HEK293 (cell line): ENCODE measurements at regions not wholly inside any gene's neighbourhood (a gene's known extent, or its start where the extent isn't known, plus 50 kb on each side); places are given as distances from the start of the nearest gene placed in this dataset.

Experiments
- CTCF ChIA-PET: fragments of 350-600 bp; formaldehyde crosslinking; extraction: SDS; loops from one replicate; lab custom pipeline; 2021; ENCODE audit warnings: antibody characterized with exemption; lab: Yijun Ruan, JAX
- POLR2A ChIA-PET: fragments of 300-600 bp; formaldehyde crosslinking; extraction: SDS; loops from one replicate; lab custom pipeline; 2020; ENCODE audit warnings: antibody characterized with exemption, inconsistent platforms; lab: Yijun Ruan, JAX
- H3K27ac ChIP-seq: fragments of 200-500 bp; sonication (Bioruptor generic); 2 replicates; pipeline ENCODE4 v1.5.1; 2014; ENCODE audit warnings: low read depth, low read length, control low read depth, inconsistent platforms; ENCODE audit errors: extremely low read depth
- H3K36me3 ChIP-seq, 2 experiments: fragments of 200-500 bp in 1 of 2; sonication (Bioruptor generic) in 1 of 2; 1 replicate in 1 of 2; 2 replicates in 1 of 2; pipeline ENCODE4 v1.5.1; 2014 to 2017; ENCODE audit warnings: inconsistent platforms in 2 of 2, low read length in 2 of 2; ENCODE audit not compliant: control insufficient read depth in 2 of 2, insufficient read depth in 1 of 2
- H3K4me1 ChIP-seq: fragments of 200-500 bp; sonication (Bioruptor generic); 2 replicates; pipeline ENCODE4 v1.5.1; 2014; ENCODE audit warnings: mild to moderate bottlenecking, low read length, inconsistent platforms; ENCODE audit not compliant: control insufficient read depth, insufficient read depth
- H3K4me3 ChIP-seq: 2 replicates; pipeline ENCODE4 v1.5.1; 2011; ENCODE audit warnings: low read depth, mild to moderate bottlenecking, control low read depth, low read length, moderate library complexity
- H3K9me3 ChIP-seq: fragments of 200-500 bp; sonication (Bioruptor generic); 2 replicates; pipeline ENCODE4 v1.5.1; 2014; ENCODE audit warnings: low read depth, low read length, inconsistent platforms; ENCODE audit not compliant: control insufficient read depth, insufficient read depth
- EGR2 ChIP-seq: fragments of 450-650 bp; formaldehyde crosslinking; IDR thresholded peaks from 2 replicates; pipeline ENCODE4 v1.5.1; 2016; ENCODE audit warnings: low read depth, missing biosample characterization, missing genetic modification characterization
- GLIS1 ChIP-seq: fragments of 450-650 bp; formaldehyde crosslinking; IDR thresholded peaks from 2 replicates; pipeline ENCODE4 v1.5.1; 2016; ENCODE audit warnings: missing biosample characterization, missing genetic modification characterization
- HOXC10 ChIP-seq: sonication (generic); formaldehyde crosslinking; IDR thresholded peaks from 2 replicates; pipeline ENCODE4 v1.8.1; 2023; ENCODE audit warnings: mild to moderate bottlenecking, missing genetic modification reagents
- IKZF3 ChIP-seq: fragments of 450-650 bp; IDR thresholded peaks from 2 replicates; pipeline ENCODE4 v1.5.0; 2018; ENCODE audit warnings: missing biosample characterization, mild to moderate bottlenecking, missing genetic modification characterization, moderate library complexity
- KLF8 ChIP-seq: fragments of 450-650 bp; formaldehyde crosslinking; IDR thresholded peaks from 2 replicates; pipeline ENCODE4 v1.5.1; 2016; ENCODE audit warnings: missing biosample characterization, missing genetic modification characterization
- ZBTB20 ChIP-seq: fragments of 450-650 bp; formaldehyde crosslinking; IDR thresholded peaks from 2 replicates; pipeline ENCODE4 v1.5.1; 2016; ENCODE audit warnings: missing biosample characterization, missing genetic modification characterization
- ZFHX2 ChIP-seq: fragments of 450-650 bp; formaldehyde crosslinking; conservative IDR thresholded peaks from 2 replicates; pipeline ENCODE4 v1.5.1; 2016; ENCODE audit warnings: missing biosample characterization, missing genetic modification characterization
- ZNF221 ChIP-seq: fragments of 450-650 bp; formaldehyde crosslinking; IDR thresholded peaks from 2 replicates; pipeline ENCODE4 v1.5.1; 2017; ENCODE audit warnings: missing biosample characterization, missing genetic modification characterization, borderline replicate concordance
- ZNF266 ChIP-seq: fragments of 450-650 bp; formaldehyde crosslinking; IDR thresholded peaks from 2 replicates; pipeline ENCODE4 v1.5.1; 2016; ENCODE audit warnings: missing biosample characterization, missing genetic modification characterization, low read depth
- ZNF366 ChIP-seq: fragments of 450-650 bp; formaldehyde crosslinking; conservative IDR thresholded peaks from 2 replicates; pipeline ENCODE4 v1.5.1; 2016; ENCODE audit warnings: missing biosample characterization, missing genetic modification characterization
- ZNF510 ChIP-seq: fragments of 450-650 bp; formaldehyde crosslinking; IDR thresholded peaks from 2 replicates; pipeline ENCODE4 v1.5.1; 2018; ENCODE audit warnings: mild to moderate bottlenecking, missing genetic modification characterization, missing biosample characterization; ENCODE audit not compliant: insufficient replicate concordance
- ZNF658 ChIP-seq: fragments of 450-650 bp; formaldehyde crosslinking; IDR thresholded peaks from 2 replicates; pipeline ENCODE4; 2016; ENCODE audit warnings: missing biosample characterization, missing genetic modification characterization
- ZNF837 ChIP-seq: fragments of 450-650 bp; formaldehyde crosslinking; IDR thresholded peaks from 2 replicates; pipeline ENCODE4 v1.5.1; 2016; ENCODE audit warnings: missing biosample characterization, missing genetic modification characterization
- ZSCAN16 ChIP-seq: fragments of 450-650 bp; formaldehyde crosslinking; IDR thresholded peaks from 2 replicates; pipeline ENCODE4 v1.5.1; 2016; ENCODE audit warnings: missing biosample characterization, missing genetic modification characterization
- TF ChIP-seq, protein P1 (sequence below): fragments of 450-650 bp; formaldehyde crosslinking; IDR thresholded peaks from 2 replicates; pipeline ENCODE4 v1.5.1; 2016; ENCODE audit warnings: missing biosample characterization, missing genetic modification characterization
- TF ChIP-seq, protein P2 (sequence below): fragments of 450-650 bp; formaldehyde crosslinking; conservative IDR thresholded peaks from 2 replicates; pipeline ENCODE4 v1.5.1; 2016; ENCODE audit warnings: low read depth, missing biosample characterization, missing genetic modification characterization

- Histone ChIP-seq H3K9me3 (no peaks in the 10 kb centered on the region), H3K36me3 (no peaks in the 10 kb centered on the region), H3K4me3 (no peak overlapping the region), H3K27ac (no peak overlapping the region), H3K4me1 (no peaks in the 10 kb centered on the region)
- ChIA-PET CTCF (no interaction called here), POLR2A (no interaction called here)
- TF ChIP-seq ZNF221 (tag by site-specific recombination) (no peak), ZSCAN16 (tag by site-specific recombination) (no peak), GLIS1 (no peak)
These were observed 78.1 kb downstream of the INHBA start for GRCh38 chr7:41624818-41625217.

- no peak for TF ChIP-seq ZSCAN16 (tag by site-specific recombination)
- peak; percentile 66 for TF ChIP-seq ZNF366 (tag by site-specific recombination)
- no peaks in the 10 kb centered on the region for H3K4me1 ChIP-seq
- H3K9me3 ChIP-seq: no peaks in the 10 kb centered on the region
- no peak overlapping the region for H3K27ac ChIP-seq
- ChIA-PET POLR2A (no interaction called here), CTCF (interaction anchor here (0.6 kb wide), 1 partner anchor 73 kb away, joined by 3 read pairs; no protein-coding TSS in a partner anchor)
- no peaks in the 10 kb centered on the region for H3K36me3 ChIP-seq
- H3K4me3 ChIP-seq: no peak overlapping the region
These were observed 80.7 kb downstream of the INHBA start for GRCh38 chr7:41621953-41622831.

- Histone ChIP-seq H3K9me3 (no peaks in the 10 kb centered on the region), H3K4me1 (no peaks in the 10 kb centered on the region), H3K27ac (no peak overlapping the region), H3K36me3 (no peaks in the 10 kb centered on the region), H3K4me3 (no peak overlapping the region)
- peak; percentile 73 for TF ChIP-seq EGR2 (tag by site-specific recombination)
- TF ChIP-seq HOXC10: no peak
- TF ChIP-seq ZFHX2 (tag by site-specific recombination): peak; percentile 77
- TF ChIP-seq IKZF3 (tag by site-specific recombination): no peak
- ChIA-PET CTCF (no interaction called here), POLR2A (no interaction called here)
These were observed 84.9 kb downstream of the INHBA start for GRCh38 chr7:41617987-41618386.

DNA sequence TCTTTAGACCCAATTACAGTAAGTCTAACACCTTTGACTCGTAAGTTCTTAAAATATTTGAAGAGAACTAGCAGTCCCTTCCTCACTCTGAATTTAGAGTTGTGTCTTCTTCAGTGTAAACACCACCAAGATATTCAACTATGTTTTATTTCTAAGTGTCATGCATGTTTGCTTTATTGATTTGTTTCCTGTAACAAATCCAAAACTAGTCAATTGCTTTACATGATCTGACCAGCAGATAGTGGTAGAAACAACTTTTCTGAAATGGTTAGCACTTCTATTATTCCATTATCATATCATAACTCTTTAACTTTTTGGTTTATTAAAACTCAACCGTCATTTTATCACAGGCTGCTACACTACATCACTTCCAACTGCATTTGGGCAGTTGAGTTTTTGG is 90.1 kb downstream of the INHBA start:
- ChIA-PET POLR2A (no interaction called here), CTCF (no interaction called here)
- H3K9me3 ChIP-seq: no peaks in the 10 kb centered on the region
- no peak overlapping the region for H3K27ac ChIP-seq
- H3K4me3 ChIP-seq: no peak overlapping the region
- H3K36me3 ChIP-seq: no peaks in the 10 kb centered on the region
- TF ChIP-seq ZNF837 (no peak), ZNF658 (no peak)
- H3K4me1 ChIP-seq: no peaks in the 10 kb centered on the region

- CTCF ChIA-PET: no interaction called here
- no peak overlapping the region for H3K4me3 ChIP-seq
- H3K4me1 ChIP-seq: no peaks in the 10 kb centered on the region
- H3K9me3 ChIP-seq: no peaks in the 10 kb centered on the region
- no peak overlapping the region for H3K27ac ChIP-seq
- no peak for TF ChIP-seq ZNF266 (tag by site-specific recombination)
- POLR2A ChIA-PET: no interaction called here
- H3K36me3 ChIP-seq: no peaks in the 10 kb centered on the region
These were observed 90.5 kb downstream of the INHBA start for GRCh38 chr7:41612386-41612785.

DNA sequence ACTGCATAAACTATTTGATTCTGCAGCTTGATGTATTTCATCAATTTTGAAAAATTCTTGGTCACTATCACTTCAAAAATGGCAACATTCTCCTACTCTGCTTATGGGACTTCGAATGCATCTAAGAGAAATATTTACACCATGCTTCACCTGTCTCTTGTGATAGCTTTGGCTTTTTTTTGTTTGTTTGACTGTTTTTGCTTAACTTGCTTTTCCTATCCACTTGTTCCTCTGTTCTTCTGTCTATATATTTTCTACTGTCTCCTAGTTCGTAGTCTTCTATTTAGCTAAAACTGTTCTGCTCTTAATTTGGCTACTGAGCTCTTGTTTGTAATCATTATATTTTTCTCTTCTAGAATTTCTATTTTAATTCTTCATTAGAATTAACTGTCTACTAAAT is 94.4 kb downstream of the INHBA start:
- Histone ChIP-seq H3K27ac (no peak overlapping the region), H3K36me3 (no peaks in the 10 kb centered on the region), H3K4me3 (no peak overlapping the region), H3K4me1 (no peaks in the 10 kb centered on the region), H3K9me3 (no peaks in the 10 kb centered on the region)
- ChIA-PET CTCF (interaction anchor here (1.8 kb wide), 1 partner anchor 8 kb away, joined by 6 read pairs; no protein-coding TSS in a partner anchor), POLR2A (no interaction called here)
- TF ChIP-seq ZBTB20 (tag by site-specific recombination): no peak
- TF ChIP-seq KLF8 (tag by site-specific recombination): no peak
- no peak for TF ChIP-seq ZNF510 (tag by site-specific recombination)
- TF ChIP-seq, protein P1, sequence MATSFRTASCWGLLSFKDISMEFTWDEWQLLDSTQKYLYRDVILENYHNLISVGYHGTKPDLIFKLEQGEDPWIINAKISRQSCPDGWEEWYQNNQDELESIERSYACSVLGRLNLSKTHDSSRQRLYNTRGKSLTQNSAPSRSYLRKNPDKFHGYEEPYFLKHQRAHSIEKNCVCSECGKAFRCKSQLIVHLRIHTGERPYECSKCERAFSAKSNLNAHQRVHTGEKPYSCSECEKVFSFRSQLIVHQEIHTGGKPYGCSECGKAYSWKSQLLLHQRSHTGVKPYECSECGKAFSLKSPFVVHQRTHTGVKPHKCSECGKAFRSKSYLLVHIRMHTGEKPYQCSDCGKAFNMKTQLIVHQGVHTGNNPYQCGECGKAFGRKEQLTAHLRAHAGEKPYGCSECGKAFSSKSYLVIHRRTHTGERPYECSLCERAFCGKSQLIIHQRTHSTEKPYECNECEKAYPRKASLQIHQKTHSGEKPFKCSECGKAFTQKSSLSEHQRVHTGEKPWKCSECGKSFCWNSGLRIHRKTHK (tag by site-specific recombination): no peak
- TF ChIP-seq, protein P2, sequence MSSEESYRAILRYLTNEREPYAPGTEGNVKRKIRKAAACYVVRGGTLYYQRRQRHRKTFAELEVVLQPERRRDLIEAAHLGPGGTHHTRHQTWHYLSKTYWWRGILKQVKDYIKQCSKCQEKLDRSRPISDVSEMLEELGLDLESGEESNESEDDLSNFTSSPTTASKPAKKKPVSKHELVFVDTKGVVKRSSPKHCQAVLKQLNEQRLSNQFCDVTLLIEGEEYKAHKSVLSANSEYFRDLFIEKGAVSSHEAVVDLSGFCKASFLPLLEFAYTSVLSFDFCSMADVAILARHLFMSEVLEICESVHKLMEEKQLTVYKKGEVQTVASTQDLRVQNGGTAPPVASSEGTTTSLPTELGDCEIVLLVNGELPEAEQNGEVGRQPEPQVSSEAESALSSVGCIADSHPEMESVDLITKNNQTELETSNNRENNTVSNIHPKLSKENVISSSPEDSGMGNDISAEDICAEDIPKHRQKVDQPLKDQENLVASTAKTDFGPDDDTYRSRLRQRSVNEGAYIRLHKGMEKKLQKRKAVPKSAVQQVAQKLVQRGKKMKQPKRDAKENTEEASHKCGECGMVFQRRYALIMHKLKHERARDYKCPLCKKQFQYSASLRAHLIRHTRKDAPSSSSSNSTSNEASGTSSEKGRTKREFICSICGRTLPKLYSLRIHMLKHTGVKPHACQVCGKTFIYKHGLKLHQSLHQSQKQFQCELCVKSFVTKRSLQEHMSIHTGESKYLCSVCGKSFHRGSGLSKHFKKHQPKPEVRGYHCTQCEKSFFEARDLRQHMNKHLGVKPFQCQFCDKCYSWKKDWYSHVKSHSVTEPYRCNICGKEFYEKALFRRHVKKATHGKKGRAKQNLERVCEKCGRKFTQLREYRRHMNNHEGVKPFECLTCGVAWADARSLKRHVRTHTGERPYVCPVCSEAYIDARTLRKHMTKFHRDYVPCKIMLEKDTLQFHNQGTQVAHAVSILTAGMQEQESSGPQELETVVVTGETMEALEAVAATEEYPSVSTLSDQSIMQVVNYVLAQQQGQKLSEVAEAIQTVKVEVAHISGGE (tag by site-specific recombination): no peak
